H9 (cell line): ENCODE measurements at regions not wholly inside any gene's neighbourhood (a gene's known extent, or its start where the extent isn't known, plus 50 kb on each side); places are given as distances from the start of the nearest gene placed in this dataset.

Source experiments
- DNase-seq: peaks from one replicate; pipeline ENCODE4 v3.0.0-alpha.2; 2017
- H2AFZ ChIP-seq: one replicate; pipeline ENCODE4 v1.6.1; 2013; ENCODE audit warnings: mild to moderate bottlenecking, low read length, control low read depth, moderate library complexity
- H2AK5ac ChIP-seq: 2 replicates; pipeline ENCODE4 v1.6.1; 2013; ENCODE audit warnings: low read length, control low read depth, mixed read lengths; ENCODE audit not compliant: insufficient read length
- H2BK120ac ChIP-seq: one replicate; pipeline ENCODE4 v1.6.1; 2013; ENCODE audit warnings: low read depth, mild to moderate bottlenecking, low read length, control low read depth, inconsistent platforms; ENCODE audit not compliant: poor library complexity, severe bottlenecking
- H2BK12ac ChIP-seq: 2 replicates; pipeline ENCODE4 v1.6.1; 2013; ENCODE audit warnings: low read length, control low read depth, mixed read lengths, low read depth; ENCODE audit not compliant: insufficient read length
- H2BK15ac ChIP-seq: 2 replicates; pipeline ENCODE4 v1.6.1; 2013; ENCODE audit warnings: low read depth, low read length, control low read depth
- H2BK20ac ChIP-seq: one replicate; pipeline ENCODE4 v1.6.1; 2013; ENCODE audit warnings: low read depth, mild to moderate bottlenecking, low read length, control low read depth, inconsistent platforms; ENCODE audit not compliant: poor library complexity, severe bottlenecking
- H2BK5ac ChIP-seq: 2 replicates; pipeline ENCODE4 v1.6.1; 2013; ENCODE audit warnings: low read length, control low read depth, mixed read lengths; ENCODE audit not compliant: insufficient read length
- H3K14ac ChIP-seq: 2 replicates; pipeline ENCODE4 v1.6.1; 2013; ENCODE audit warnings: low read length, control low read depth; ENCODE audit not compliant: insufficient read depth
- H3K18ac ChIP-seq: 2 replicates; pipeline ENCODE4 v1.6.1; 2013; ENCODE audit warnings: low read depth, mild to moderate bottlenecking, mixed read lengths, low read length, control low read depth; ENCODE audit not compliant: insufficient read length
- H3K23ac ChIP-seq: 2 replicates; pipeline ENCODE4 v1.6.1; 2013; ENCODE audit warnings: low read length, control low read depth, mixed read lengths, low read depth; ENCODE audit not compliant: insufficient read length
- H3K23me2 ChIP-seq: 2 replicates; pipeline ENCODE4 v1.6.1; 2013; ENCODE audit warnings: low read depth, mild to moderate bottlenecking, mixed read lengths, low read length, control low read depth; ENCODE audit not compliant: insufficient read length, poor library complexity, severe bottlenecking
- H3K27ac ChIP-seq: 2 replicates; pipeline ENCODE4 v1.5.1; 2013; ENCODE audit warnings: low read length, control low read depth, mixed read lengths, low read depth; ENCODE audit not compliant: insufficient read length
- H3K27me3 ChIP-seq: 2 replicates; pipeline ENCODE4 v1.6.1; 2013; ENCODE audit warnings: low read length, control low read depth, inconsistent platforms; ENCODE audit not compliant: insufficient read depth
- H3K4ac ChIP-seq: 2 replicates; pipeline ENCODE4 v1.6.1; 2013; ENCODE audit warnings: low read depth, mild to moderate bottlenecking, control low read depth, inconsistent platforms, low read length, moderate library complexity
- H3K4me1 ChIP-seq: 2 replicates; pipeline ENCODE4 v1.6.1; 2013; ENCODE audit warnings: low read length, control low read depth, inconsistent platforms; ENCODE audit not compliant: insufficient read depth
- H3K4me2 ChIP-seq: 2 replicates; pipeline ENCODE4 v1.6.1; 2013; ENCODE audit warnings: low read length, control low read depth, mixed read lengths; ENCODE audit not compliant: insufficient read length, insufficient read depth
- H3K56ac ChIP-seq: 2 replicates; pipeline ENCODE4 v1.6.1; 2013; ENCODE audit warnings: low read depth, mild to moderate bottlenecking, mixed read lengths, low read length, control low read depth; ENCODE audit not compliant: insufficient read length
- H3K79me1 ChIP-seq: 2 replicates; pipeline ENCODE4 v1.6.1; 2013; ENCODE audit warnings: low read depth, mild to moderate bottlenecking, moderate library complexity, low read length, control low read depth, inconsistent platforms; ENCODE audit not compliant: insufficient read depth, poor library complexity, severe bottlenecking
- H3K79me2 ChIP-seq: 2 replicates; pipeline ENCODE4 v1.6.1; 2013; ENCODE audit warnings: low read length, control low read depth, inconsistent platforms; ENCODE audit not compliant: insufficient read depth
- H3K9ac ChIP-seq: 2 replicates; pipeline ENCODE4 v1.6.1; 2013; ENCODE audit warnings: low read length, control low read depth, mixed read lengths; ENCODE audit not compliant: insufficient read length; ENCODE audit errors: extremely low read depth
- H3K9me3 ChIP-seq: one replicate; pipeline ENCODE4 v1.6.1; 2013; ENCODE audit warnings: low read depth, low read length, inconsistent platforms; ENCODE audit not compliant: control insufficient read depth
- H3T11ph ChIP-seq: one replicate; pipeline ENCODE4 v1.6.1; 2013; ENCODE audit warnings: mild to moderate bottlenecking, low read length, control low read depth, inconsistent platforms
- H4K20me1 ChIP-seq: one replicate; pipeline ENCODE4 v1.6.1; 2013; ENCODE audit not compliant: control insufficient read depth, insufficient read length, insufficient read depth
- H4K5ac ChIP-seq: 2 replicates; pipeline ENCODE4 v1.6.1; 2013; ENCODE audit warnings: low read depth, mild to moderate bottlenecking, mixed read lengths, low read length, control low read depth; ENCODE audit not compliant: insufficient read length
- H4K8ac ChIP-seq: replicated peaks from 2 replicates; pipeline ENCODE4 v1.6.1; 2013; ENCODE audit warnings: low read length, control low read depth, mixed read lengths, low read depth; ENCODE audit not compliant: insufficient read length
- H4K91ac ChIP-seq: 2 replicates; pipeline ENCODE4 v1.6.1; 2013; ENCODE audit warnings: low read depth, mild to moderate bottlenecking, moderate library complexity, mixed read lengths, low read length, control low read depth; ENCODE audit not compliant: insufficient read length
- H3K27ac Mint-ChIP-seq, 3 experiments: 2 replicates in 2 of 3; 3 replicates in 1 of 3; pipeline ENCODE4 v1.8.0; 2020 to 2021; ENCODE audit warnings: mixed read lengths in 3 of 3, mild to moderate bottlenecking in 1 of 3, moderate library complexity in 1 of 3
- H3K27me3 Mint-ChIP-seq: 2 replicates; pipeline ENCODE4 v1.8.0; 2021; ENCODE audit warnings: low read depth, mild to moderate bottlenecking, moderate library complexity, mixed read lengths
- H3K36me3 Mint-ChIP-seq, 3 experiments: 2 replicates in 2 of 3; 3 replicates in 1 of 3; pipeline ENCODE4 v1.8.0; 2020 to 2021; ENCODE audit warnings: low read depth in 3 of 3, mixed read lengths in 3 of 3; ENCODE audit not compliant: insufficient read depth in 1 of 3
- H3K4me1 Mint-ChIP-seq, 2 experiments: 2 replicates each; pipeline ENCODE4 v1.8.0; 2020; ENCODE audit warnings: mixed read lengths in 2 of 2
- H3K4me3 Mint-ChIP-seq, 2 experiments: 2 replicates in 1 of 2; 3 replicates in 1 of 2; pipeline ENCODE4 v1.8.0; 2020 to 2021; ENCODE audit warnings: mild to moderate bottlenecking in 2 of 2, mixed read lengths in 2 of 2, moderate library complexity in 1 of 2
- H3K9me3 Mint-ChIP-seq, 2 experiments: 2 replicates in 1 of 2; 3 replicates in 1 of 2; pipeline ENCODE4 v1.8.0; 2020; ENCODE audit warnings: mild to moderate bottlenecking in 2 of 2, mixed read lengths in 2 of 2, moderate library complexity in 1 of 2
- CTCF ChIP-seq: fragments of 200-600 bp; sonication (generic); conservative IDR thresholded peaks from 3 replicates; pipeline ENCODE4 v1.8.0; 2021; ENCODE audit warnings: antibody characterized with exemption, mild to moderate bottlenecking
- WGBS: extraction: QIAGEN DNeasy Blood & Tissue Kit; methylation state at CpG from one replicate; pipeline ENCODE4 v1.1.7; 2013; ENCODE audit warnings: missing lambda C conversion rate, low lambda C conversion rate, mixed read lengths; ENCODE audit not compliant: insufficient read length; ENCODE audit errors: extremely low coverage; 5-methylcytosine and 5-hydroxymethylcytosine counted together

- Histone ChIP-seq H2AK5ac (no peak overlapping the region), H4K5ac (no peak overlapping the region), H3K4me2 (no peak overlapping the region), H2BK5ac (no peak overlapping the region), H2BK12ac (no peak overlapping the region), H3K4me1 (no peaks in the 10 kb centered on the region), H3K56ac (no peak overlapping the region), H3K23ac (no peak overlapping the region), H3K14ac (no peak overlapping the region), H3K9me3 (no peaks in the 10 kb centered on the region), H2BK15ac (no peak overlapping the region), H3T11ph (no peak overlapping the region), H3K9ac (no peak overlapping the region), H3K23me2 (no peaks in the 10 kb centered on the region), H4K20me1 (no peaks in the 10 kb centered on the region), H3K79me2 (no peaks in the 10 kb centered on the region), H3K79me1 (no peaks in the 10 kb centered on the region), H3K18ac (no peak overlapping the region), H3K27ac (no peak overlapping the region), H2AFZ (no peak overlapping the region), H3K4ac (no peak overlapping the region), H2BK120ac (no peak overlapping the region), H4K8ac (no peak overlapping the region), H3K27me3 (no peaks in the 10 kb centered on the region), H2BK20ac (no peak overlapping the region), H4K91ac (no peak overlapping the region)
- H3K4me1 Mint-ChIP-seq, result no peaks in the 10 kb centered on the region
- no peak overlapping the region for H3K27ac Mint-ChIP-seq
- no CpG with 5 or more reads among the region's 5 CpGs for WGBS
- H3K27me3 Mint-ChIP-seq, result no peaks in the 10 kb centered on the region
- DNase-seq, result no peak
- TF ChIP-seq CTCF, result no peak
- H3K36me3 Mint-ChIP-seq, result peaks cover 0 to 17% (median 2%) of the 10 kb centered on the region in 3 experiments; a peak in 3 of 7 replicates
- peaks cover 14 to 17% of the 10 kb centered on the region in 2 experiments for H3K9me3 Mint-ChIP-seq
- no peak overlapping the region for H3K4me3 Mint-ChIP-seq
These were observed 173.5 kb downstream of the ADAM29 start for GRCh38 chr4:175091649-175092048.
